Glomerular visceral epithelial cell (primary cell): ENCODE measurements at regions not wholly inside any gene's neighbourhood (a gene's known extent, or its start where the extent isn't known, plus 50 kb on each side); places are given as distances from the start of the nearest gene placed in this dataset.

Experiments
- DNase-seq: peaks from one replicate; pipeline ENCODE4 v3.0.0-alpha.2; 2016; ENCODE audit errors: extremely low spot score

DNA sequence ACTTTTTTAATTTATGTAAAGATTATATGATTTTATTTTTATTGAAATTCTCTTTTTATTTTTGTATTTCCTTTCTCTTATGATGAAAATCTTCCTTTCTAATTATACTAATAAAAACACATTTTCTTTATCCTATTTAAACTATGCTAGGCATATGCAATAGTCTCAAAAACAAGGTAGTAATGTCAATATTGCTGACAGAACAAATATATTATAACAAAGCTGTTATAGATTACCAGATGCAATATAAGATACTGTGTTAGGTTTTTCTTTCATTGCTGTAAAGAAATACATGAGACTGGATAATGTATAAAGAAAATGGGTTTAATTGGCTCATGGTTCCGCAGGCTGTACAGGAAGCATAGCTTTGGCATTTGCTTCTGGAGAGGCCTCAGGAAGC lies 631.2 kb upstream of the SOX11 start:
- DNase-seq, result no peak

DNA sequence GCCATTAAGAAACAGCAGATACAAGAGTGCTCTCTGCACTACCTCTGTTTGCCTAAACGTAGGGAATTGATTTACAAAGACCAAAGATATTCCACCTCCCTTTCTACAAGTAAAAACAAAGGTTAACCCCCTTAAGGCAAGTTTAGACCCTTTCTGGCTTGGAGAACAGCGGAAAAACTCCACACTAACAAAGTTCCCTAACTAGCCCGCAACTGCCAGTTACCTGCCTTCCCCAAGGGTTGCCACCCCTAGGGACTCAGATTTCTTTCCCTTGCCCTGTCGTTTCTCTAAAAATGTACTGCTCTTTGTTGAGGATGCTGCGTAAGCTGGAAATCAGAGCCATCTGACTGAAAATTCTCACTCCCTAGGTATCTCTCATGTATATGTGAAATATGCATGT lies 627.5 kb upstream of the SOX11 start:
- no peak for DNase-seq

- DNase-seq, result no peak
Observed at GRCh38 chr2:5067816-5068215, 624.4 kb upstream of the SOX11 start.

DNA sequence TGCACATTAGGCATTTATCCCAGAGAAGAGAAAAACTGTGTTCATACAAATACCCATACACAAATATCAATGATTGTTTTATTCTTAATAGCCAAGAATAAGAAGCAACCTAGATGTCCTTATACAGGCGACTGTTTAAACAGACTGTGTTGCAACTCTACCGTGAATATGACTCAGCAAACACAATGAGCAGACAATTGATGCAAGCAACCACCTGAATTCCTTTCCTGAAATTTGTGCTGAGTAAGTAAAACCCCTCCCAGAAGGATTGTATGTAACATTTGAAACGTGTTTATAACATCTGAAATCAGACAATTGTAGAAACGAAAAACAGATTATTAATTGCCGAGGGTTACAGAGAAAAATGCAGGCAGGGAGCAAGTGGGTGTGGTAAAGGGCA lies 621.9 kb upstream of the SOX11 start:
- no peak for DNase-seq

- DNase-seq, result no peak
Observed at GRCh38 chr2:5074733-5075132, 617.5 kb upstream of the SOX11 start.

- no peak for DNase-seq
Observed at GRCh38 chr2:5076599-5076998, 615.6 kb upstream of the SOX11 start.

- no peak for DNase-seq
Observed at GRCh38 chr2:5077479-5078089, 614.6 kb upstream of the SOX11 start.

DNA sequence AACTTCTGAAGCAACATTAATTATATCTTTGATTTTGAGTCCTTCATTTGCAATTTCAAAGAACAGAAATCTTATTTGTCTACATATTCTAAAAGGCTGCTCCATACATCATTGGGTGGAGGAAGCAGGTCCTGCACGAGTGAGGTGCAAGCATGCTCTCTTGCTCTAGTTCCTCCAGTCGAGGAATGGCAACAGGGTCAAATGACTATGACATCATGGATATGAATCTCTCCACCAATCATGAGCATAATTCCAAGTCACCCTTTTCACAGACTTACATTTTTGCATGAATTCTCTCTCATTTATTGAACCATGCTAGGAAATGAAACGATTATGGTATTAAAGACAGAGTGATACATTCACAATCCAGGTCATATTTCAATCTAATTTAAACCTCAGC lies 608.8 kb upstream of the SOX11 start:
- DNase-seq, result no peak

DNA sequence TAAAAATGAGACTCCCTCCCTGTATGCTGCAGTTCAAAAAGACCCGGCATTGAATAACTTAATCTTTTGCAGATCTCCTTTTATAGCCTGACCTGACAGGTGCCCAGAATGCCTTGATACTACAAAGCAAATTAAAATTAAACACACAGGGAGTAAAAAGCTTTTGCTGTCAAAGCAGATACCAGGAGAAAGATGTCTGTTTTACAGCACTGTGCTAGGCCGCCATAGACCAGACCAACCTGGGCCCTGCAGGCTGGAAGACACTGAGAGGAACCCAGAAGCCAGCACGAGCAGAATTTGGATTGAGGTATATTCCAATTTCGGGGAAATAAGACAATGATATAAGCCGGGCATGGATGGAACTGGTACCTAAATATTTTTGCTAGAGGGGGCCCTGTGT lies 602.8 kb upstream of the SOX11 start:
- DNase-seq, result no peak

GRCh38 chr2:5093056-5093455 lies 599.1 kb upstream of the SOX11 start:
- no peak for DNase-seq

- DNase-seq, result no peak
Observed at GRCh38 chr2:5093518-5093917, 598.7 kb upstream of the SOX11 start.

- no peak for DNase-seq
Observed at GRCh38 chr2:5094192-5094591, 598.0 kb upstream of the SOX11 start.

DNA sequence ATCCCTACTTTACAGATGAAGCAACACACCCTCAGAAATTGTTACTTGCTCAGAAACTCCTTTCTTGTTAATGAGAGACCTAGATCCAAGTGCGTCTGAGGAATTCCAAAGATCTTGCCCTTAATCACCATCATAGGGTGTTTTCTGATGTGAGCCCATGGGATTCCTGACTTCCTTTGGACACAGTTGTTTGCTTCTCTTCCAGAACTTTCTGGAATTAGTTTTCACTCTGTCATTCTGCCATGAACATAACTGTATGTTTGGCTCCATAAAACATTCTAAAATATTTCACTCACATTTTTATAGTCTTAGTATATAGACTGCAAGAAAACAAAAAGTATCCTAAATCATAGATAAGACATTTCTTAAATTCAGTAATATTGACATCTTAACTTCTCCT lies 593.9 kb upstream of the SOX11 start:
- DNase-seq, result no peak

- no peak for DNase-seq
Observed at GRCh38 chr2:5102823-5103222, 589.4 kb upstream of the SOX11 start.

- DNase-seq, result no peak
Observed at GRCh38 chr2:5111581-5111980, 580.6 kb upstream of the SOX11 start.

DNA sequence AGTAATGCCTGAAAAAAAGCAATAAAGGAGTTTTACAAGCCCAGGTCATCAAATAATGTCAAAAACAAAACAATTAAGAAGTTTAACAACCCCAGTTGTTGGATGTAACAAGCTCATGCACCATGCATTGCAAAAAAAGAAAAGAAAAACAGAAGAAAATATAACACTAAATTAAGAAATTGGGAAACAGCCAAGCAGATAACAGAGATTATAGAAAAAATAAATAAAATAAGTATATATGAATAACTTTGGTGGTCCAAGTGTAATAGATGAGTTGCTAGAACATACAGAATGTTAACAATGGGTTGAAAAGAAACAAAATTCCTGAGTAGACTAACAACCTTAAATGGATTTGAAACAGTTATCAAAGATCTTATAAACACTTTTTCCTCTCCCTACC lies 573.1 kb upstream of the SOX11 start:
- DNase-seq, result no peak

DNA sequence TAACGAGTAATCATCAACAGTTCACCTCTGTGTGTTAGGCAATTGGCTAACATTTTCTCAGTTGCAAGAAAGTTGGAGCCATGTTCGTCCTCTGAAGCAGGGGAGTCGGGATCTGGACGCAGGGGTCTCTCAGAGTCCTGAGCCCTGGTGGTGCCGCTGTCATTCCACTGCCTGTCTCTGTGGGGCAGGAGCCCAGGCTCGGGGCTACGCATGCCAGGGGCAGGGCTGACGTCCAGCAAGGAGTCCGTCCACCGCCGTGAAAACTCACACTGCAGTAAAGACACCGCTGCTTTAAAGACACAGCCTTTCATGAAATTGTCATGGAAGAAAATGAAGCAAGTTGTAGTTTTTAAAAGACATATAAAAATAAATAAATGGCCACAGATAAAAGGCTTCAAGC lies 571.1 kb upstream of the SOX11 start:
- DNase-seq, result no peak

GRCh38 chr2:5121642-5122041 lies 570.5 kb upstream of the SOX11 start:
- no peak for DNase-seq

GRCh38 chr2:5123582-5124196 lies 568.5 kb upstream of the SOX11 start:
- no peak for DNase-seq

- no peak for DNase-seq
Observed at GRCh38 chr2:5125017-5125730, 567.0 kb upstream of the SOX11 start.

DNA sequence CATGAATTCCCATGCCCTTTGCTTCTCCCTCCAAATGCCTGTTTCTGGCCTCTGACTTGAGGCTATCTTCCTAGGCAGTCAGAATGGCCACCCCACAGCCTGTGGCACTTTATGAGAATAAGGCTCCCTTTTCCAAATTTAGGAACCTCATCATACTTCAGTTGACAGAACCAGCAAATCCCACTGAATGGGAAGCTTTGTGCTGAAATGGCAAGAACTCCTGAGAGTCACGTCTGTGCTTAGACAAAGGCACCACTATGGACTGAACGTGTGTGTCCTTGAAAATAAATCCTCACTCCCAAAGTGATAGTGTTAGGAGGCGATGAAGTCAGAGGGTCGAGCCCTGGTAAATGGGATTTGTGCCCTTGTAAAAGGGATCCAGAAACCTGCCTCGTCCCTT lies 559.9 kb upstream of the SOX11 start:
- DNase-seq, result no peak

- no peak for DNase-seq
Observed at GRCh38 chr2:5140347-5140746, 551.8 kb upstream of the SOX11 start.

GRCh38 chr2:5144159-5144558 lies 548.0 kb upstream of the SOX11 start:
- no peak for DNase-seq

GRCh38 chr2:5145053-5145452 lies 547.1 kb upstream of the SOX11 start:
- no peak for DNase-seq
